Mucosa of stomach (tissue), 1 donor: ENCODE measurements at regions not wholly inside any gene's neighbourhood (a gene's known extent, or its start where the extent isn't known, plus 50 kb on each side); places are given as distances from the start of the nearest gene placed in this dataset.

Source experiments
- H3K27me3 ChIP-seq: one replicate; pipeline ENCODE4 v1.7.0; 2013; ENCODE audit warnings: mild to moderate bottlenecking, low read length; ENCODE audit not compliant: control insufficient read depth, insufficient read depth
- H3K36me3 ChIP-seq: one replicate; pipeline ENCODE4 v1.7.0; 2013; ENCODE audit warnings: low read length; ENCODE audit not compliant: control insufficient read depth, insufficient read depth
- H3K4me1 ChIP-seq: one replicate; pipeline ENCODE4 v1.7.0; 2013; ENCODE audit warnings: mild to moderate bottlenecking, low read length; ENCODE audit not compliant: control insufficient read depth, insufficient read depth
- H3K4me3 ChIP-seq: one replicate; pipeline ENCODE4 v1.7.0; 2013; ENCODE audit warnings: low read length
- H3K9ac ChIP-seq: one replicate; pipeline ENCODE4 v1.7.0; 2013; ENCODE audit warnings: mild to moderate bottlenecking, low read length, moderate library complexity
- H3K9me3 ChIP-seq: one replicate; pipeline ENCODE4 v1.7.0; 2013; ENCODE audit warnings: mild to moderate bottlenecking, low read length, moderate library complexity; ENCODE audit not compliant: control insufficient read depth
- donor health status: Pancreatic carcinoma.

- no peak overlapping the region for H3K9ac ChIP-seq
Measured at GRCh38 chr15:62914461-62915079, 128.0 kb upstream of the TPM1 start.

GRCh38 chr15:62920682-62921502, 121.7 kb upstream of the TPM1 start:
- no peak overlapping the region for H3K4me3 ChIP-seq
- no peak overlapping the region for H3K9ac ChIP-seq
- H3K36me3 ChIP-seq = no peaks in the 10 kb centered on the region
- no peaks in the 10 kb centered on the region for H3K27me3 ChIP-seq
- H3K9me3 ChIP-seq = no peaks in the 10 kb centered on the region
- no peaks in the 10 kb centered on the region for H3K4me1 ChIP-seq

More at GRCh38 chr15:62914461-62915079, 128.0 kb upstream of the TPM1 start:
- Histone ChIP-seq H3K27me3 (no peaks in the 10 kb centered on the region), H3K36me3 (no peaks in the 10 kb centered on the region), H3K4me1 (no peaks in the 10 kb centered on the region), H3K9me3 (no peaks in the 10 kb centered on the region), H3K4me3 (no peak overlapping the region)

- Histone ChIP-seq H3K4me3 (no peak overlapping the region), H3K9ac (no peak overlapping the region), H3K36me3 (no peaks in the 10 kb centered on the region), H3K27me3 (no peaks in the 10 kb centered on the region), H3K9me3 (no peaks in the 10 kb centered on the region), H3K4me1 (no peaks in the 10 kb centered on the region)
Measured at GRCh38 chr15:62922514-62922913, 120.0 kb upstream of the TPM1 start.

GRCh38 chr15:62925875-62926274, 116.7 kb upstream of the TPM1 start:
- H3K9ac ChIP-seq = no peak overlapping the region
- no peaks in the 10 kb centered on the region for H3K4me1 ChIP-seq
- no peak overlapping the region for H3K4me3 ChIP-seq
- H3K27me3 ChIP-seq = no peaks in the 10 kb centered on the region
- H3K36me3 ChIP-seq = no peaks in the 10 kb centered on the region
- H3K9me3 ChIP-seq = no peaks in the 10 kb centered on the region

- Histone ChIP-seq H3K9me3 (no peaks in the 10 kb centered on the region), H3K27me3 (no peaks in the 10 kb centered on the region), H3K9ac (no peak overlapping the region), H3K4me3 (no peak overlapping the region), H3K36me3 (no peaks in the 10 kb centered on the region), H3K4me1 (no peaks in the 10 kb centered on the region)
Measured at GRCh38 chr15:62927196-62927595, 115.4 kb upstream of the TPM1 start.

GRCh38 chr15:62927836-62928235, 114.7 kb upstream of the TPM1 start:
- no peaks in the 10 kb centered on the region for H3K4me1 ChIP-seq
- H3K9ac ChIP-seq = no peak overlapping the region
- no peak overlapping the region for H3K4me3 ChIP-seq
- no peaks in the 10 kb centered on the region for H3K27me3 ChIP-seq
- H3K36me3 ChIP-seq = no peaks in the 10 kb centered on the region
- no peaks in the 10 kb centered on the region for H3K9me3 ChIP-seq

- no peak overlapping the region for H3K4me3 ChIP-seq
- no peaks in the 10 kb centered on the region for H3K9me3 ChIP-seq
- no peaks in the 10 kb centered on the region for H3K27me3 ChIP-seq
- no peaks in the 10 kb centered on the region for H3K4me1 ChIP-seq
- no peak overlapping the region for H3K9ac ChIP-seq
- no peaks in the 10 kb centered on the region for H3K36me3 ChIP-seq
Measured at GRCh38 chr15:62928242-62928999, 114.1 kb upstream of the TPM1 start.

GRCh38 chr15:62929000-62929357, 113.6 kb upstream of the TPM1 start:
- Histone ChIP-seq H3K4me3 (no peak overlapping the region), H3K27me3 (no peaks in the 10 kb centered on the region), H3K36me3 (no peaks in the 10 kb centered on the region), H3K4me1 (no peaks in the 10 kb centered on the region), H3K9ac (no peak overlapping the region), H3K9me3 (no peaks in the 10 kb centered on the region)

GRCh38 chr15:62931650-62932049, 110.9 kb upstream of the TPM1 start:
- Histone ChIP-seq H3K9ac (no peak overlapping the region), H3K4me1 (no peaks in the 10 kb centered on the region), H3K4me3 (no peak overlapping the region), H3K9me3 (no peaks in the 10 kb centered on the region), H3K36me3 (no peaks in the 10 kb centered on the region), H3K27me3 (no peaks in the 10 kb centered on the region)

- Histone ChIP-seq H3K36me3 (no peaks in the 10 kb centered on the region), H3K9me3 (no peaks in the 10 kb centered on the region), H3K4me1 (no peaks in the 10 kb centered on the region), H3K4me3 (no peak overlapping the region), H3K27me3 (no peaks in the 10 kb centered on the region), H3K9ac (no peak overlapping the region)
Measured at GRCh38 chr15:62932436-62932835, 110.1 kb upstream of the TPM1 start.

- Histone ChIP-seq H3K36me3 (no peaks in the 10 kb centered on the region), H3K9ac (no peak overlapping the region), H3K4me1 (no peaks in the 10 kb centered on the region), H3K27me3 (no peaks in the 10 kb centered on the region), H3K4me3 (no peak overlapping the region), H3K9me3 (no peaks in the 10 kb centered on the region)
Measured at GRCh38 chr15:62933386-62933785, 109.2 kb upstream of the TPM1 start.
